ENCODE measurements at regions not wholly inside any gene's neighbourhood (a gene's known extent, or its start where the extent isn't known, plus 50 kb on each side); places are given as distances from the start of the nearest gene placed in this dataset.
"Not testable (repeated sequence)": the region's sequence is repeated elsewhere in the genome, so short reads cannot be mapped to it uniquely, and the experiment has no call there.

- ATAC-seq (ENCODE audit: low read depth) = no peak
- no peak for DNase-seq (ENCODE audit: low spot score)
- no peaks in the 10 kb centered on the region for H3K36me3 ChIP-seq (ENCODE audit: low read depth)
- peaks cover 19% of the 10 kb centered on the region for H3K27me3 ChIP-seq (ENCODE audit: insufficient read depth, poor library complexity, severe bottlenecking)
- H3K9me3 ChIP-seq (ENCODE audit: severe bottlenecking) = no peaks in the 10 kb centered on the region
- H3K4me1 ChIP-seq (ENCODE audit: insufficient read depth, poor library complexity, severe bottlenecking) = no peaks in the 10 kb centered on the region
- no peak for TF ChIP-seq CTCF (IDR thresholded peaks at IDR 0.05; ENCODE audit: poor library complexity, severe bottlenecking)
- no peak overlapping the region for H3K27ac ChIP-seq (ENCODE audit: poor library complexity, severe bottlenecking)
- no peak overlapping the region for H3K4me3 ChIP-seq (ENCODE audit: severe bottlenecking)
Measured at GRCh38 chr9:90526386-90526785, 116.2 kb downstream of the DIRAS2 start.

DNA sequence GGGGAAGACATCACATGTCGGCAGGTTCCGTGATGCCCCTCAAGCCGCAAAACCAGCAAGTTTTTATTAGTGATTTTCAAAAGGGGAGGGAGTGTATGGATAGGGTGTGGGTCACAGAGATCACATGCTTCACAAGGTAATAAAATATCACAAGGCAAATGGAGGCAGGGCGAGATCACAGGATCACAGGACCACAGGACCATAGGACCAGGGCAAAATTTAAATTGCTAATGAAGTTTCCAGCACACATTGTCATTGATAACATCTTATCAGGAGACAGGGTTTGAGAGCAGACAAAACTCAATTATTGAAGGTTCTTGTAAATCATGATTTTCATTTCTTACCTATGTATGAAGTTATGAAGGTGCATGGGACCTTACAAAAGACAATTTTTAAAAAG is 106.5 kb downstream of the DIRAS2 start:
- not testable (repeated sequence) for H3K4me1 ChIP-seq (ENCODE audit: insufficient read depth, poor library complexity, severe bottlenecking); H3K9me3 ChIP-seq (ENCODE audit: severe bottlenecking); H3K4me3 ChIP-seq (ENCODE audit: severe bottlenecking); H3K36me3 ChIP-seq (ENCODE audit: low read depth); H3K27ac ChIP-seq (ENCODE audit: poor library complexity, severe bottlenecking); ATAC-seq (ENCODE audit: low read depth); DNase-seq (ENCODE audit: low spot score)
- H3K27me3 ChIP-seq (ENCODE audit: insufficient read depth, poor library complexity, severe bottlenecking) = peaks cover 63% of the 10 kb centered on the region

DNA sequence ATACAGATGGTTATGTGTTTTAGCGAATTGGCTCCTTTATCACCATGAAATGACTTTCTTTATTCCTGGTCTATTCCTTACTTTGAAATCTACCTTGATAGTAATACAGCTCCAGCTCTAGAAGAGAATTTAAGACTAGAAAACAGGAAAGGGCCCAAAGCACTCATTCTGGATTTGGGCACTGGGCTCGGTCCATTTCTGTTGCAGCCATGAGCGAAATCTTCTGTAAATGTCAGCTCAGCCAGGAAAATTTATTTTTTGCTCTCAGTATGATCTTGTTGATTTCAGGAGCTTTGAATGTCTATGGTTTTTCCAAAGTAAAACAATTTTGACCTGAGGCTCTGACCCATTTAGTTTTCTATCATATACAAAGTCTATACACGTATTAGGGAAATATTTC is 104.1 kb downstream of the DIRAS2 start:
- no peak for ATAC-seq (ENCODE audit: low read depth)
- no peak overlapping the region for H3K4me3 ChIP-seq (ENCODE audit: severe bottlenecking)

DNA sequence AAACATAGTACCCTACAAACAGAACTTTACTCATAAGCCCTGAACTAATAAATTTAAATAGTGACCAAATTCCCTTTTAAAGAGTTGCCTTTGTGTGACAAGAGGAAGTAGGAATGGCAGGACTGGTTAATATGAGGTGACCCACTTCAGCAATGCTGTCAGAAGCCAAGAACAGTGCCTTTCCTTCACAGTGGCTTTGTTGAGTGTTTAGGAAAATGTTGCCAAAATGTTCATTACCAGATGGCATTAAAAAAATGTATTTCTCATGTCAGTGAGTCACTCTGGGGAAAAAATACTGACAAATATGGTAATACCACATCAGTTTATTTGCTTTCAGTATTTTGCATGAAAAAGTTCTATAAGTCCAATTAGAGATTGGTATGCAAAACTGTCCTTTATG is 103.3 kb downstream of the DIRAS2 start:
- H3K27me3 ChIP-seq (ENCODE audit: insufficient read depth, poor library complexity, severe bottlenecking) = peaks cover 35% of the 10 kb centered on the region
- no peak for TF ChIP-seq CTCF (IDR thresholded peaks at IDR 0.05; ENCODE audit: poor library complexity, severe bottlenecking)
- no peaks in the 10 kb centered on the region for H3K36me3 ChIP-seq (ENCODE audit: low read depth)
- no peak for DNase-seq (ENCODE audit: low spot score)
- H3K9me3 ChIP-seq (ENCODE audit: severe bottlenecking) = no peaks in the 10 kb centered on the region
- no peak for ATAC-seq (ENCODE audit: low read depth)
- no peak overlapping the region for H3K27ac ChIP-seq (ENCODE audit: poor library complexity, severe bottlenecking)
- H3K4me1 ChIP-seq (ENCODE audit: insufficient read depth, poor library complexity, severe bottlenecking) = no peaks in the 10 kb centered on the region
- H3K4me3 ChIP-seq (ENCODE audit: severe bottlenecking) = no peak overlapping the region

More for the DNA sequence above, 104.1 kb downstream of the DIRAS2 start:
- Histone ChIP-seq H3K36me3 (ENCODE audit: low read depth) (no peaks in the 10 kb centered on the region), H3K27ac (ENCODE audit: poor library complexity, severe bottlenecking) (no peak overlapping the region), H3K9me3 (ENCODE audit: severe bottlenecking) (no peaks in the 10 kb centered on the region), H3K4me1 (ENCODE audit: insufficient read depth, poor library complexity, severe bottlenecking) (no peaks in the 10 kb centered on the region), H3K27me3 (ENCODE audit: insufficient read depth, poor library complexity, severe bottlenecking) (peaks cover 42% of the 10 kb centered on the region)
- TF ChIP-seq CTCF (IDR thresholded peaks at IDR 0.05; ENCODE audit: poor library complexity, severe bottlenecking) = no peak
- DNase-seq (ENCODE audit: low spot score) = no peak

- no peak overlapping the region for H3K27ac ChIP-seq (ENCODE audit: poor library complexity, severe bottlenecking)
- no peaks in the 10 kb centered on the region for H3K9me3 ChIP-seq (ENCODE audit: severe bottlenecking)
- H3K4me1 ChIP-seq (ENCODE audit: insufficient read depth, poor library complexity, severe bottlenecking) = no peaks in the 10 kb centered on the region
- no peak for DNase-seq (ENCODE audit: low spot score)
- TF ChIP-seq CTCF (IDR thresholded peaks at IDR 0.05; ENCODE audit: poor library complexity, severe bottlenecking) = no peak
- ATAC-seq (ENCODE audit: low read depth) = no peak
- H3K4me3 ChIP-seq (ENCODE audit: severe bottlenecking) = no peak overlapping the region
- H3K27me3 ChIP-seq (ENCODE audit: insufficient read depth, poor library complexity, severe bottlenecking) = peaks cover 22% of the 10 kb centered on the region
- no peaks in the 10 kb centered on the region for H3K36me3 ChIP-seq (ENCODE audit: low read depth)
Measured at GRCh38 chr9:90540734-90541133, 101.9 kb downstream of the DIRAS2 start.
